Glomerular visceral epithelial cell (primary cell): ENCODE measurements at regions not wholly inside any gene's neighbourhood (a gene's known extent, or its start where the extent isn't known, plus 50 kb on each side); places are given as distances from the start of the nearest gene placed in this dataset.

Experiments
- DNase-seq: peaks from one replicate; pipeline ENCODE4 v3.0.0-alpha.2; 2016; ENCODE audit errors: extremely low spot score

DNA sequence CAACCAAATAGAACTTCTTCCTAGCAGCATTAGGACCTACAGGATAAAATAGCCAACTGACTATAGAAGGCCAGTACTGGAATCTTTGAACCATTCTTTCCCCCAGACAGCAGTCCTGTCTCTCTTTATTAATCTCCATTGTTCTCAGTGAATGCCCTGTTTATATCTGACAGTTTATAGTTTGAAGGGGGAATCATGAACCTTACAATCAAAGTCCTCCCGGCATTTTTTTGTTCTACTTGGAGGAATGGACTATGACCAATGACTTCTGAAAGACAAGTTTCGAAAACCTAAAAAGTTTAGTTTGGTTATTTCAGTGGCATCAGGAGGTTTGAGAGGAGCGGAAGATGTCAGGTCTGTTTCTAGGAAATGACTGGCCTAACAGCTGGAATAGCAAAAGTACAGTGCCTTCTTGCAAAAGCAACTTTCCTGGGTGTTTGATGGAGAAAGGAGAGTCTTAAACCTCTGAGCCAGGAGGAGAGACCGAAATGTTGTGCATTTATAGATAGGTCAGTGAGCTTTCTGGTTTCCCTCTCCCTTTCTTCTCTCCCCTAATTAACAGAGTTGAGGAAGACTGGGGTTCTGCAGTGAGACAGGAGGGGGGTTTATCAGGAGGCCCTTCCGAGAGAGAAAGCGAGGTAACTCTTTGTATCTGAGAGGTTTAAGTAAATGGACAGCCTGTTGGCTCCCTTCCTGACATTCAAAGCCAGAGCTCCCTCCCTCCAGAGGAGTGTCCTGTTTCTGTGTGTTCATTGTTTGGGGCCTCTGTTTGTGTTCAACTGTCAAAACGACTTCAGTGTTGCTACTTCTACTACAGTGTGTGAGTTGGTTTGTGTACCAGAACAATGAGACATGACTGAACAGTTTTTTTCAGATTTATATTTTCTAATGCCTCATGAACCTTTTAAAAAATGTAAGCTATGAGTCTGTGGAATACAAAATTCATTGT lies 383.0 kb upstream of the RARB start:
- no peak for DNase-seq

DNA sequence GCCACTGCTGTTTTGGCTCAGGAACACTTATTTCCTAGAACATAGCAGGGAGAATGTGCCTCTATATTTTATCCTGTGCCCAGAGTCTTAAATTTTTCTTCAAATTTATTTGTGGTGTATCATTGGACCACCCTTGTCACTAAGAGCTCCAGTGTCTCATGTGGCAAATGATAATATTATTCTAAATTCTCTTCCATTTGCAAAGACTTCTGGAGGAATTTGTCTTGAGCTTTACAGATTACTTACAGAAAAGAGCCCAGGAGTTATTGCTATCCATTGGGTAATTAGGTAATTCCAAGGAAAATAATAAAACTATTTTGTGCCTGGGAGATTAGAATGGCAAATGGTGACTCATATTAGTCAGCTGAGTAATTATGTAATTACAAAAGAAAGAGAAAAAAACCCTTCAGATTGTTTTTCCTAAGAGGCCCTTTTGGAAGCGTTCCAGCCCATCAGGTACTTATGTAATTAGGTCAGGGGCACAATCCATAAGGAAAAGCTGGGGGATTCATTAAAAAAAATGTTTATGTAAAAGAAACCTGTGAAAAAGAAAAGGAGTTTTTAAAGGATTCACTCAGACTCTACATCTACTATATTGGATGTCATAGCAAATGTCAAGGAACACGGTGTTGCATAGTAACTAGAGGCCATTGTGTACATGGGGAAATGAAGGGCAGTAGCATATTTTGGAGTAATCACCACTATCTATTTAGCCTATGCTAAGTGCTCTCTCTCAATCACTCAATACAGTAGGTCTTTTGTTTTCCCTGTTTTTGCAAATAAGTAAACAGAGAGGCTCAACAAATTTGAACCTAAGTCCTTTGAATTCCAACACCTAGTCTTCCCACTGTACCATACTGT lies 380.9 kb upstream of the RARB start:
- no peak for DNase-seq

DNA sequence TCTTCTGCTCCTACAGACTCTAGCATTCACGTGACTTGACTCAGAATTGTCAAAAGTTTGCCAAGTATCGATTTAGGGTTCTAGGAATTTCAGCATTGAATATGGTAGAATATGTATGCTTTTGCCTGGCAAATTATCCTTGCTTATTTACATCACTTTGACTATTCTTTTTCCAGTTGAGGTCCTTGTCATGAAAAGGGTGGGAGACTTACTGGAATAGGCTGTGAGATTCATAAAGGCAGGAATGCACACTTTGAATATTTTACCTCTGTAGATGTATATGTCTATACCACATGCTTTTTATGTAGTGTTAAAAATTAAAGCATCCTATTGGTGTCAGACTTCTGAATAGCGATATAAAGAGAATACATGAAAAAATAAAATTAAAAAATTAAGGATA lies 378.8 kb upstream of the RARB start:
- DNase-seq = no peak

DNA sequence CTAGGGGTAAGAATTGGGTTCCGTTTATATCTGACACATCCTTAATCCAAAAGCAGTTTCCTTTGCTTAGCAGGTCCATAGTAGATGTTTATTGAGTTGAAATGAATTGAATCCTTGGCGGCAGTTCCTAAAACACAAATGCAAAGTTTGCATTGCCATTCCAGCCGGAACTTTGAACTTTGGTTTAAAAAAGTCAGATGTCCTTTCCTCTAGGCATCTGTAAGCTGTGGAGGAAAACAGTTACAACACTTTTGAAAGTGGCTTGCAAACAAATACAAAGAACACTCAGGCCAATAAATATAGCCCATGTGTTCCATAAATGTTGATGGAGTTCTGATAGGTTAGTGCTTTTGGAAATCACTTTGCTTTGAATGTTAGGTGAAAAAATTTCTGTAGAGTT lies 374.7 kb upstream of the RARB start:
- DNase-seq = no peak

- no peak for DNase-seq
These were observed 371.9 kb upstream of the RARB start for GRCh38 chr3:25056036-25056755.

DNA sequence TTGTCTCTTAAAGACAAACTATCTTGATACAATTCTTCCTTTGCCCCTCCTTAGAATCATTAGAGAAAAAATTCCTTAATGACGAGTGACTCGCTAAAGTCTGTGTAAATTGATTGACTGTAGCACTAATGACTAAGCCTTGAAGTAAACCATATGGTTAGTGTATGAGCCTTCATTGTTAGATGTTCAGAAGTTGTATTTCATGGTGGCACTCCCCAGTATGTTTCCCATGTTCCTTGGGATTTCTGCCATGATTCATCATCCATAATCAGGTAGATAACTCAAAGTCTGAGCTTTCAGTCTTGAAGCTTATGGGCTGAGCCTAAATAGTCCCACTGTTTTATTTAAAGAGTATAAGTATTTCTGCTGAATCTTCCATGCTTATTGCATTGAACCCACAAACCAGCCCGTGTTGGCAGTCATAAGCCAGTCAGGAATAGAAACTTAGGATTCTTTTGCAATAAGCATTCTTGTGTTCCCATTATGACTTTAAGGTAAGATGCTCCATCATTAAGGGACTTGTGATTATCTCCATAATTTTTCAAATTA lies 371.2 kb upstream of the RARB start:
- no peak for DNase-seq

- no peak for DNase-seq
These were observed 370.7 kb upstream of the RARB start for GRCh38 chr3:25057379-25057778.

- no peak for DNase-seq
These were observed 363.4 kb upstream of the RARB start for GRCh38 chr3:25064681-25065080.

DNA sequence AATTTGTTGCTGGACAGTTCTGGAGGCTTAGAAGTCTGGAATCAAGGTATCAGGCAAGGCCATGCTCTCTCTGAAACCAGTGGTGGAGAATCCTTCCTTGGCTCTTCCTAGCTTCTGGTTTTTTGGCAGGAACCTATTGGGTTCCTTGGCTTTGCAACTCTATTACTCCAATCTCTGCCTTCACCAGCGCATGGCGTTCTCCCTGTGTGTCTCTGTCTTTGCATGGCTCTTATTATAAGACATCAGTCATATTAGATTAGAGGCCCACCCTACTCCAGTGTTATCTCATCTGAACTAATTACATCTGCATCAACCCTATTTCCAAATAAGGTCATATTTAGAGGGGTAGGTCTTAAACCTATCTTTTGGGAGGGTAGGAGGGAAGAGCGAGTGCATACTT lies 358.1 kb upstream of the RARB start:
- no peak for DNase-seq

- DNase-seq = no peak
These were observed 356.2 kb upstream of the RARB start for GRCh38 chr3:25071846-25072245.

- no peak for DNase-seq
These were observed 354.6 kb upstream of the RARB start for GRCh38 chr3:25073423-25073822.

- DNase-seq = no peak
These were observed 353.9 kb upstream of the RARB start for GRCh38 chr3:25074149-25074548.

GRCh38 chr3:25080461-25080860 lies 347.6 kb upstream of the RARB start:
- no peak for DNase-seq

GRCh38 chr3:25084016-25084415 lies 344.0 kb upstream of the RARB start:
- DNase-seq = no peak

DNA sequence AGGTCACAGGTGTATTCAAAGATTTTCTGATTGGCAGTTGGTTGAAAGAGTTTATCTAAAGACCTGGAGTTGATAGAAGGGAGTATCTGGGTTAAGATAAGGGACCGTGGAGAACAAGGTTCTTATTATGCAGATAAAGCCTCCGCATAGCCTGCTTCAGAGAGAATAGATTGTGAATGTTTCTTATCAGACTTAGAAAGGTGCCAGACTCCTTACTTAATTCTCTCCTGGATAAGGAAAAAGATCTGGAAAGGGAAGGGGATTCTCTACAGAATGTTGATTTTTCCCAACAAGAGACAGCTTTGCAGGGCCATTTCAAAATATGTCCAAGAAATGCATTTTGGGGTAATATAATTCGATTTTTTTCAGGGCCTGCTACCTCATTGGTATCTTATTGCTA lies 341.3 kb upstream of the RARB start:
- DNase-seq = no peak

GRCh38 chr3:25088284-25088683 lies 339.8 kb upstream of the RARB start:
- no peak for DNase-seq

GRCh38 chr3:25090698-25091453 lies 337.2 kb upstream of the RARB start:
- DNase-seq = no peak

DNA sequence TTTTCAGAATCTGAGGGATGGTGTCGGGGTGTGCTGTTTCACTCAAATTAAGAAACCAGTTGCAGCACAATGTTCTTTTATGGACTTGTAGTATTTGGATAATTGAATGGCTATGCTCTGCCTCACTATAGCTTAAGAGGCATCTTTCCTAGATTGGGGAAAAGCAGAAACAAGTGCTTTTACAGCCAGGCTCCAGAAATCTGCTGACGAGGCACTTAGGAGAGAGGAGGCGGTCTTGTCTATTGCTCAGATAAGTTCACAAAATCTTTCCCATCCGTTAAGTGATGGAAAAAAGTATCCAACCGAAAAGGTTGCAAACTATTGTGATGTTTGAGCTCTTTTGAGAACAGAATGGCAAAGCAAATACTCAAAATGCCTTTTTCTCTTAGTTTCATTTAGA lies 336.1 kb upstream of the RARB start:
- DNase-seq = no peak

DNA sequence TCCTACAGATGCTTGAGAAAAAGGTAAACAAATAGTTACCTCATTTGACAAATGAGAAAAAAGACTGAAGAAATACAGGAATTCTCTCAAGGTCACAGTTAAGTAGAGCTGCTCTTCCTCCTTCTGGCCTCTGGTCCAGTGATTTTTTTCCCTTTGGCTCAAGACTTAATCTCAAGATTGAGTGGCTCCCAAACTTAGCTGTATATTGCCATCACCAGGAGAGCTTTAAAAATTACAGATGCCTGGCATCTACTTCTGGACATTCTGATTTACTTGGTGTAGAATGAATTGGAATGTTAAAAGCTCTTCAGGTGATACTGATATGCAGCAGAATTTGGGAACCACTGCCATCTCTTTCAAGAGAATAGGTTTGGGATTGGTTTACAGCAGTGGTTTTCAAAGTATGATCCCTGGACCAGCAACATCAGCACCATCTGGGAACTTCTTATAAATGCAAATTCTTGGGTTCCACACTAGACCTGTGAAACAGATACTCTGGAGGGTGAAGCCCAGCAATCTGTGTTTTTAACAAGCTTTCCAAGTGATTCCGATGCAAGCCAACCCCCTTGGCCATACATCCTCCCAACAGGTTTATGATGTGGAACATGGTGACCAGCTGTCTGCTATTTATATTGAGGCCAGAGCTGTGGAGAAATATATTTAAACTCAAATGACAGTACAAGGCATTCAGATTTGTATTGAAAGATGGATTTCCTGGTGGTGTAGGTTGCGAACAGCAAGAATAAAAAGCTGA lies 333.0 kb upstream of the RARB start:
- no peak for DNase-seq

GRCh38 chr3:25096536-25096935 lies 331.5 kb upstream of the RARB start:
- DNase-seq = no peak
